Stimulated activated naive B cell treated with anti-CD40 and anti-IgM and Interleukin-4, amounts not matched to agents 10 μg/mL and 1 μg/mL and 100 μg/mL, for 72 hours (primary cell): ENCODE measurements at regions not wholly inside any gene's neighbourhood (a gene's known extent, or its start where the extent isn't known, plus 50 kb on each side); places are given as distances from the start of the nearest gene placed in this dataset.
"Not testable (repeated sequence)": the region's sequence is repeated elsewhere in the genome, so short reads cannot be mapped to it uniquely, and the experiment has no call there.

Experiments used
- ATAC-seq, 2 donors: fragments of 150-1000 bp; cut with Tn5 transposase; replicated peaks; 2 replicates each; pipeline ENCODE4 v1.10.0; 2021; ENCODE audit warnings: moderate library complexity in 1 of 2
- DNase-seq: peaks from one replicate; pipeline ENCODE4 v3.0.0; 2021
- H3K27ac Mint-ChIP-seq: one replicate; pipeline ENCODE4 v1.8.0; 2022; ENCODE audit warnings: mild to moderate bottlenecking, mixed read lengths
- H3K27me3 Mint-ChIP-seq, 2 donors: one replicate each; pipeline ENCODE4 v1.8.0; 2022; ENCODE audit warnings: mixed read lengths in 2 of 2
- H3K36me3 Mint-ChIP-seq, 2 donors: one replicate each; pipeline ENCODE4 v1.8.0; 2022; ENCODE audit warnings: mixed read lengths in 2 of 2, mild to moderate bottlenecking in 1 of 2
- H3K4me1 Mint-ChIP-seq, 2 donors: one replicate each; pipeline ENCODE4 v1.8.0; 2022; ENCODE audit warnings: mixed read lengths in 2 of 2, mild to moderate bottlenecking in 1 of 2
- H3K4me3 Mint-ChIP-seq, 2 donors: one replicate each; pipeline ENCODE4 v1.8.0; 2022; ENCODE audit warnings: mild to moderate bottlenecking in 2 of 2, mixed read lengths in 2 of 2, moderate library complexity in 1 of 2
- H3K9me3 Mint-ChIP-seq, 2 donors: one replicate each; pipeline ENCODE4 v1.8.0; 2022; ENCODE audit warnings: mixed read lengths in 2 of 2, mild to moderate bottlenecking in 1 of 2

- no peaks in the 10 kb centered on the region for H3K27me3 Mint-ChIP-seq
- no peak for ATAC-seq
- no peak overlapping the region for H3K27ac Mint-ChIP-seq
- no peaks in the 10 kb centered on the region for H3K4me1 Mint-ChIP-seq
- H3K4me3 Mint-ChIP-seq = no peak overlapping the region
- H3K9me3 Mint-ChIP-seq = no peaks in the 10 kb centered on the region
- no peak for DNase-seq
- H3K36me3 Mint-ChIP-seq = no peaks in the 10 kb centered on the region
Observed at GRCh38 chr6:133106934-133107333, 134.2 kb upstream of the EYA4 start.

DNA sequence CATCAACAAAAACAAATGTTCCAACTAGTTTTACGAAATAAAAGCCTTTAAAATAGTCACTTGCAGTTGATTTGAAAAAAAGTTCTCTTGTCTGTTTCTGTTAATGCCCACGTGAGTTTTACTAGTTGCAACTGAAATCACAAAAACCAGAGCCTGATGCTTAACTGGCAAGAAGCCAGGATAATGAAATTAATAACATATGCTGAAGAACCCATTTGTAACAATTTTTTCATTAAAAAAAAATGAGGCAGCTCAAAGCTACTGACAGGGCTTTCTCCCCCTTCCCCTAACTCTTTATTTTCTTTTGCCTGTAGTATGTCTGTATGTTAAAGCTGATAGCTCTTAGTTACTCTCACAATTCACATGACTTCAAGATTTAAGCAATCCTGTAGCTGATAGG is 132.7 kb upstream of the EYA4 start:
- no peaks in the 10 kb centered on the region for H3K4me1 Mint-ChIP-seq
- no peak for ATAC-seq
- H3K4me3 Mint-ChIP-seq = no peak overlapping the region
- H3K9me3 Mint-ChIP-seq = no peaks in the 10 kb centered on the region
- DNase-seq = no peak
- no peaks in the 10 kb centered on the region for H3K36me3 Mint-ChIP-seq
- no peak overlapping the region for H3K27ac Mint-ChIP-seq
- H3K27me3 Mint-ChIP-seq = no peaks in the 10 kb centered on the region

DNA sequence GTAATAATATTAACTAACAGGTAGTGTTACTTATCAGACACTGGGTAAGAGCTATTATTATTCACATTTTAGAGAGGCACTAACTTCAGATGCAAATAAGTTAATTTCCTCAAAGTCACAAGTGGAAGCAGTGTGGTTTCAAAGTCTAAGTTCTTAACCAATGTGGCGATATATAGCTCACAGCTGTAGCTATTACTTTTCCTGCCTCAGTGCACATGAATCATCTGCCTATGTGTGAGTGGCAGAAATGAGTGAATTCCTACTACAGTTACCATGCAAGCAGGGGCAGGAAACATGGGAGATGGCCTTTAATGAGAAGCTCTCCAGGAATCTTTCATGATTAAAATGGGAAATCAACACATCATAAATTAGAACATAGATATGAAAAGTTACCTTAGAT is 126.2 kb upstream of the EYA4 start:
- DNase-seq (no peak), ATAC-seq (no peak)
- Mint-ChIP-seq H3K27ac (no peak overlapping the region), H3K4me3 (no peak overlapping the region), H3K9me3 (peaks cover 5% of the 10 kb centered on the region in 2 donors), H3K36me3 (peaks cover 0 to 2% of the 10 kb centered on the region in 2 donors), H3K27me3 (no peaks in the 10 kb centered on the region), H3K4me1 (no peaks in the 10 kb centered on the region)

GRCh38 chr6:133115946-133116345 is 125.2 kb upstream of the EYA4 start:
- Mint-ChIP-seq H3K36me3 (peaks cover 0 to 2% of the 10 kb centered on the region in 2 donors), H3K27me3 (no peaks in the 10 kb centered on the region), H3K4me3 (no peak overlapping the region), H3K27ac (no peak overlapping the region), H3K9me3 (peaks cover 10 to 11% of the 10 kb centered on the region in 2 donors), H3K4me1 (no peaks in the 10 kb centered on the region)
- ATAC-seq = no peak
- no peak for DNase-seq

- Mint-ChIP-seq H3K9me3 (no peaks in the 10 kb centered on the region), H3K36me3 (no peaks in the 10 kb centered on the region), H3K4me1 (no peaks in the 10 kb centered on the region), H3K27ac (no peak overlapping the region), H3K27me3 (peaks cover 0 to 3% of the 10 kb centered on the region in 2 donors), H3K4me3 (no peak overlapping the region)
- DNase-seq = no peak
- no peak for ATAC-seq
Observed at GRCh38 chr6:133128191-133128590, 113.0 kb upstream of the EYA4 start.

GRCh38 chr6:133129556-133129955 is 111.6 kb upstream of the EYA4 start:
- no peaks in the 10 kb centered on the region for H3K36me3 Mint-ChIP-seq
- H3K27ac Mint-ChIP-seq = no peak overlapping the region
- no peak overlapping the region for H3K4me3 Mint-ChIP-seq
- no peak for DNase-seq
- no peak for ATAC-seq
- peaks cover 0 to 4% of the 10 kb centered on the region in 2 donors for H3K27me3 Mint-ChIP-seq
- H3K9me3 Mint-ChIP-seq = no peaks in the 10 kb centered on the region
- no peaks in the 10 kb centered on the region for H3K4me1 Mint-ChIP-seq

GRCh38 chr6:133130863-133131262 is 110.3 kb upstream of the EYA4 start:
- Mint-ChIP-seq H3K36me3 (no peaks in the 10 kb centered on the region), H3K27me3 (peaks cover 0 to 4% of the 10 kb centered on the region in 2 donors), H3K9me3 (no peaks in the 10 kb centered on the region), H3K27ac (no peak overlapping the region), H3K4me1 (no peaks in the 10 kb centered on the region), H3K4me3 (no peak overlapping the region)
- DNase-seq (no peak), ATAC-seq (no peak)

- no peak for DNase-seq
- ATAC-seq = no peak
- Mint-ChIP-seq H3K4me1 (no peaks in the 10 kb centered on the region), H3K9me3 (no peaks in the 10 kb centered on the region), H3K27me3 (peaks cover 0 to 4% of the 10 kb centered on the region in 2 donors), H3K27ac (no peak overlapping the region), H3K36me3 (no peaks in the 10 kb centered on the region), H3K4me3 (no peak overlapping the region)
Observed at GRCh38 chr6:133131621-133132465, 109.3 kb upstream of the EYA4 start.

- no peaks in the 10 kb centered on the region for H3K36me3 Mint-ChIP-seq
- H3K27me3 Mint-ChIP-seq = peaks cover 0 to 4% of the 10 kb centered on the region in 2 donors
- H3K4me1 Mint-ChIP-seq = no peaks in the 10 kb centered on the region
- ATAC-seq (no peak), DNase-seq (no peak)
- H3K27ac Mint-ChIP-seq = no peak overlapping the region
- no peaks in the 10 kb centered on the region for H3K9me3 Mint-ChIP-seq
- H3K4me3 Mint-ChIP-seq = no peak overlapping the region
Observed at GRCh38 chr6:133132466-133132971, 108.6 kb upstream of the EYA4 start.

DNA sequence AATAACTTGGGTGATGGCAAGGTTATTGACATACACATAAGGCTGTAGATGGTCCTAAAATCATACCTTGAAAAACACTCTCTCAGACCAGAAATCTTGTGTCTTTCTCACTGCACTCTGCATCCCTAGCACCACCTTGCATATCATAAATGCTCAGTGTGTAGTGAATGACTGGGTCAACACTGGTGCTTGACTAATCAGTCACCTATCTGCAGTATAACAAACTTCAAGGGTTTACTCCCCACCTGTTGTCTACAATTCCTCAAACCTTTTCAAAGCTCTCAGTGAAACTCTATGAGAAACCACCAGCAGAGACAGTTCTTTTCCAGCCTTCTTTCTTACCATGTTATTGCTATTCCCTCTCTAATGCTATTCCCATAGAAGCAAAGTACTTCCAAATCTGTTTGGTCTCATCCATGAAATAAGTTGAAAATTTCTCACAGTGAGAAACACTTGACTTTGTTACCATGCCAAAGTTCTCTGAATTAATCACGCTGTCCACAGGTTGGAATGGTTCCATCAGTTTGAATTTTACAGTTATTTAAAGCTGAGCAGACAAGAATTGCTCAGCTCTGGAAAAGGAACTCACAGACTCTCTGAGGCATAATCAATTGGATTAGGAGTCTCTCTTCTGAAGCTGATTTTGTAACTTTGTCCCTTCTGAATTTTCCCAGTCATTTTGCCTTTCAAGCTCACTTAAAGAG is 104.8 kb upstream of the EYA4 start:
- no peak overlapping the region for H3K4me3 Mint-ChIP-seq
- H3K36me3 Mint-ChIP-seq = no peaks in the 10 kb centered on the region
- peaks cover 0 to 4% of the 10 kb centered on the region in 2 donors for H3K27me3 Mint-ChIP-seq
- H3K9me3 Mint-ChIP-seq = peaks cover 0 to 2% of the 10 kb centered on the region in 2 donors
- no peak for DNase-seq
- no peaks in the 10 kb centered on the region for H3K4me1 Mint-ChIP-seq
- ATAC-seq = no peak
- no peak overlapping the region for H3K27ac Mint-ChIP-seq

DNA sequence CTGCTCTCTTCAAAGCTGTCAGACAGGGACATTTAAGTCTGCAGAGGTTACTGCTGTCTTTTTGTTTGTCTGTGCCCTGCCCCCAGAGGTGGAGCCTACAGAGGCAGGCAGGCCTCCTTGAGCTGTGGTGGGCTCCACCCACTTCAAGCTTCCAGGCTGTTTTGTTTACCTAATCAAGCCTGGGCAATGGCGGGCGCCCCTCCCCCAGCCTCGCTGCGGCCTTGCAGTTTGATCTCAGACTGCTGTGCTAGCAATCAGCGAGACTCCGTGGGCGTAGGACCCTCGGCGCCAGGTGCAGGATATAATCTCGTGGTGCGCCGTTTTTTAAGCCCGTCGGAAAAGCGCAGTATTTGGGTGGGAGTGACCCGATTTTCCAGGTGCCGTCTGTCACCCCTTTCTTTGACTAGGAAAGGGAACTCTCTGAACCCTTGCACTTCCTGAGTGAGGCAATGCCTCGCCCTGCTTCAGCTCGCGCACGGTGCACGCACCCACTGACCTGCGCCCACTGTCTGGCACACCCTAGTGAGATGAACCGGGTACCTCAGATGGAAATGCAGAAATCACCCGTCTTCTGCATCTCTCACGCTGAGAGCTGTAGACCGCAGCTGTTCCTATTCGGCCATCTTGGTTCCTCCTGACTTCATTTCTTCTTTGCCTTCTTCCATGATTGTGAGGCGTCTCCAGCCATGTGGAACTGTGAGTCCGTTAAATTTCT is 93.5 kb upstream of the EYA4 start:
- H3K27ac Mint-ChIP-seq, H3K4me1 Mint-ChIP-seq, H3K27me3 Mint-ChIP-seq, H3K9me3 Mint-ChIP-seq, H3K36me3 Mint-ChIP-seq, DNase-seq, ATAC-seq, H3K4me3 Mint-ChIP-seq: not testable (repeated sequence)

DNA sequence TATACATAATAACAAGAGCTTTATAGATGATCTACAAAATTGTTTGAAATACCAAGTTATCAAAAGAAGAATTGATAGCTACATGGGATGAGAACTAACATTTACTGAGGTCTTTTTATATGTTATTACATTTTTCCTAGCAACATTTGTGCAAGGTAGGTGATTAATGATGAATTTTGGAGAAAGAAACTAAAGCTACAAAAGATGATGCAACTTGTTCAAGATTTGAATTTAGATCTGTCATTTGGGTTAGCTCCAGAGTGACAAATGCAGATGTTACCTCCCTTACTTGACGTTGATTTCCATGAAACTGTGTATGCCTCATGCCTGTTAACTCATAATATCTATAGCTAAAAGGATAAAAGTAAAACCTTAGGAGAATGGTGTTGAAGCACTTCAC is 84.5 kb upstream of the EYA4 start:
- DNase-seq (no peak), ATAC-seq (no peak)
- no peak overlapping the region for H3K4me3 Mint-ChIP-seq
- H3K36me3 Mint-ChIP-seq = no peaks in the 10 kb centered on the region
- no peak overlapping the region for H3K27ac Mint-ChIP-seq
- no peaks in the 10 kb centered on the region for H3K4me1 Mint-ChIP-seq
- peaks cover 0 to 5% of the 10 kb centered on the region in 2 donors for H3K27me3 Mint-ChIP-seq
- peaks cover 0 to 9% of the 10 kb centered on the region in 2 donors for H3K9me3 Mint-ChIP-seq

- Mint-ChIP-seq H3K27ac (no peak overlapping the region), H3K4me1 (no peaks in the 10 kb centered on the region), H3K27me3 (no peaks in the 10 kb centered on the region), H3K36me3 (no peaks in the 10 kb centered on the region), H3K9me3 (peaks cover 0 to 1% of the 10 kb centered on the region in 2 donors), H3K4me3 (no peak overlapping the region)
- DNase-seq (no peak), ATAC-seq (no peak)
Observed at GRCh38 chr6:133157995-133158394, 83.2 kb upstream of the EYA4 start.

- H3K4me3 Mint-ChIP-seq = no peak overlapping the region
- no peak for ATAC-seq
Observed at GRCh38 chr6:133159255-133159795, 81.8 kb upstream of the EYA4 start.

More at GRCh38 chr6:133159255-133159795, 81.8 kb upstream of the EYA4 start:
- H3K27ac Mint-ChIP-seq = no peak overlapping the region
- H3K4me1 Mint-ChIP-seq = no peaks in the 10 kb centered on the region
- peaks cover 0 to 4% of the 10 kb centered on the region in 2 donors for H3K27me3 Mint-ChIP-seq
- no peaks in the 10 kb centered on the region for H3K9me3 Mint-ChIP-seq
- no peak for DNase-seq
- no peaks in the 10 kb centered on the region for H3K36me3 Mint-ChIP-seq
